ENCODE measurements at regions not wholly inside any gene's neighbourhood (a gene's known extent, or its start where the extent isn't known, plus 50 kb on each side); places are given as distances from the start of the nearest gene placed in this dataset.

DNA sequence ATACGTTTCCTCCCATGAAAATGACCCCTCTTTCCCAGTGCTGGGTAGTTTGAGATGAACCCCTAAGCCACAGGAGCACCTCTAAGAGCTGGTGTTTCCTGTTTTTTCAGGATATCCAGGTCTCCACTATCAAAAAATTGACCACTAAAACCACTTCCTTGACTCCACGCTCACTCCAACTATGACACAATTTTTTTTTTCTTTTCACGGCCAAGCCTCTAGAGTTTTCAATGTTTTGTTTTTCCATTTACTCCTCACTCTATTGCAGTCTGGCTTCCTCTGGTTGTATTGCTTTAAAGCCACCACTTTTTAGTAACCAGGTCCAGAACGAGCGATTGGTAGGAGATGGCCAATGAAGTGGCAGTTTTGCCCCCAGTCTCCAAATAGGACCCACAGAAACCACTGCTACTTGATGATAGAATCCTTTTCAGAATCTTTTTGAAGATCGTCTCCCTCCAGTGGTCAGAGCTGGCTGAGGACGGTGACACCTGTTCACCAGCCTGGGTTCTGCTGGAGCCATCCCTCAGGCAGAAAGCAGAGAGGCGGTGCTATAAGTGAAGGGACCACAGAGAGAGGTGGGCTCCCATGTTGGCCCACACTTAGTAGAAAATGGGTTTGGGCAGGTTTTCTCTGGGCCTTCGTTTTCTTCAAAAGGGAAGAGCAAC lies 454.4 kb downstream of the VRK1 start:
- H3K27me3 ChIP-seq, result no peaks in the 10 kb centered on the region
- 47% methylated on average over 9 of the region's 9 CpGs for WGBS
- TF ChIP-seq EP300 (IDR thresholded peaks at IDR 0.05), result no peak
- TF ChIP-seq, protein P1, sequence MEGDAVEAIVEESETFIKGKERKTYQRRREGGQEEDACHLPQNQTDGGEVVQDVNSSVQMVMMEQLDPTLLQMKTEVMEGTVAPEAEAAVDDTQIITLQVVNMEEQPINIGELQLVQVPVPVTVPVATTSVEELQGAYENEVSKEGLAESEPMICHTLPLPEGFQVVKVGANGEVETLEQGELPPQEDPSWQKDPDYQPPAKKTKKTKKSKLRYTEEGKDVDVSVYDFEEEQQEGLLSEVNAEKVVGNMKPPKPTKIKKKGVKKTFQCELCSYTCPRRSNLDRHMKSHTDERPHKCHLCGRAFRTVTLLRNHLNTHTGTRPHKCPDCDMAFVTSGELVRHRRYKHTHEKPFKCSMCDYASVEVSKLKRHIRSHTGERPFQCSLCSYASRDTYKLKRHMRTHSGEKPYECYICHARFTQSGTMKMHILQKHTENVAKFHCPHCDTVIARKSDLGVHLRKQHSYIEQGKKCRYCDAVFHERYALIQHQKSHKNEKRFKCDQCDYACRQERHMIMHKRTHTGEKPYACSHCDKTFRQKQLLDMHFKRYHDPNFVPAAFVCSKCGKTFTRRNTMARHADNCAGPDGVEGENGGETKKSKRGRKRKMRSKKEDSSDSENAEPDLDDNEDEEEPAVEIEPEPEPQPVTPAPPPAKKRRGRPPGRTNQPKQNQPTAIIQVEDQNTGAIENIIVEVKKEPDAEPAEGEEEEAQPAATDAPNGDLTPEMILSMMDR (IDR thresholded peaks at IDR 0.05), result no peak
- intact Hi-C loops (cut with DNase I), result no loop called here
- no peaks in the 10 kb centered on the region for H3K36me3 ChIP-seq
- no peak overlapping the region for H3K4me3 ChIP-seq
- DNase-seq (ENCODE audit: extremely low spot score), result peak; percentile 81
- no peak overlapping the region for H3K27ac ChIP-seq (replicated peaks in 1 of 4)
- H3K4me1 ChIP-seq, result no peaks in the 10 kb centered on the region
- H3K9me3 ChIP-seq, result peaks cover 0 to 4% (median 0%) of the 10 kb centered on the region in 4 donors

DNA sequence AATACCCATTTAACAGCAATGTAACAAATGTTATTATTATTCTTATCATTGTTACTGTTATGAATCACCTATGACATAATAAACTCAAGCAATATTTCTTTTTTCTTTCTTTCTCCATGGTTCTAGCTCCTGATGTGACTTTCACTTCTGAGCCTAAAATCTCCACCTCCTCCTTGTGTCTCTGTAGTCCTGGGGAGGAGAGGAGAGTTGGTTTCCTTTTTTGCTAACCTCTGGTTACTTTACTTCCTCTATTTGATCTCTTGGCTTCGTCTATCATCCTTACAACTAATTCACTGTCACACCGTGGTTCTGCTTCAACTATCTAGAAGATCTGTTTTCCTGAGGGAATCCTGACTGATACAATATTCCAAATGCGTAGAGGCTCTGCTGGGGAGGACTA lies 456.6 kb downstream of the VRK1 start:
- intact Hi-C loops (cut with DNase I), result no loop called here

DNA sequence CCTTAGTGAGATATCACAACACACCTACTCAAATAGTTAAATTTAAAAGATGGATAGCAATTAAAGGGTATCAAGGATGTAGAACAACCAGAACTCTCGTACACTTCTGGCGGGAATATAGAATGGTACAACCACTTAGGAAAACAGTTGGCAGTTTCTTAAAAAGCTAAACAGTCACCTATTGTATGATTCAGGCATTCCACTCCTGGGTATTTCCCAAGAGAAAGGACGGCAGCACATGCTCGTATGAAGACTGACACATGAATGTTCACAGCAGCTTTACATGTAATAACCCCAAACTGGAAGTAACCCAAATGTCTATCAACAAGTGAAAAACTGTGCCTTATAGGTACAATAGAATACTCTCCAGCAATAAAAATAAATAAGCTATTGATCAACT lies 465.2 kb downstream of the VRK1 start:
- Histone ChIP-seq H3K36me3 (no peaks in the 10 kb centered on the region), H3K27me3 (peaks cover 0 to 7% (median 0%) of the 10 kb centered on the region in 4 donors), H3K27ac (replicated peaks in 1 of 4) (no peak overlapping the region), H3K4me1 (no peaks in the 10 kb centered on the region), H3K9me3 (no peaks in the 10 kb centered on the region), H3K4me3 (no peak overlapping the region)
- TF ChIP-seq POLR2AphosphoS5 (IDR thresholded peaks at IDR 0.05) (no peak), EP300 (IDR thresholded peaks at IDR 0.05) (no peak), POLR2A (IDR thresholded peaks at IDR 0.05; ENCODE audit: low read depth) (no peak)
- TF ChIP-seq, protein P1 (IDR thresholded peaks at IDR 0.05), result no peak
- no peak for DNase-seq (ENCODE audit: extremely low spot score)
- WGBS, result 82% methylated on average over 4 of the region's 4 CpGs
- intact Hi-C loops (cut with DNase I), result no loop called here

More for the DNA sequence above, 456.6 kb downstream of the VRK1 start:
- H3K36me3 ChIP-seq, result no peaks in the 10 kb centered on the region
- H3K4me3 ChIP-seq, result no peak overlapping the region
- peaks cover 0 to 3% (median 0%) of the 10 kb centered on the region in 4 donors for H3K27me3 ChIP-seq
- no peak overlapping the region for H3K27ac ChIP-seq (replicated peaks in 1 of 4)
- 39% methylated on average over 3 of the region's 3 CpGs for WGBS
- no peaks in the 10 kb centered on the region for H3K4me1 ChIP-seq
- TF ChIP-seq, protein P1 (IDR thresholded peaks at IDR 0.05), result no peak
- TF ChIP-seq POLR2AphosphoS5 (IDR thresholded peaks at IDR 0.05) (no peak), POLR2A (IDR thresholded peaks at IDR 0.05; ENCODE audit: low read depth) (no peak), EP300 (IDR thresholded peaks at IDR 0.05) (no peak)
- DNase-seq (ENCODE audit: extremely low spot score), result no peak
- peaks cover 0 to 4% (median 0%) of the 10 kb centered on the region in 4 donors for H3K9me3 ChIP-seq

DNA sequence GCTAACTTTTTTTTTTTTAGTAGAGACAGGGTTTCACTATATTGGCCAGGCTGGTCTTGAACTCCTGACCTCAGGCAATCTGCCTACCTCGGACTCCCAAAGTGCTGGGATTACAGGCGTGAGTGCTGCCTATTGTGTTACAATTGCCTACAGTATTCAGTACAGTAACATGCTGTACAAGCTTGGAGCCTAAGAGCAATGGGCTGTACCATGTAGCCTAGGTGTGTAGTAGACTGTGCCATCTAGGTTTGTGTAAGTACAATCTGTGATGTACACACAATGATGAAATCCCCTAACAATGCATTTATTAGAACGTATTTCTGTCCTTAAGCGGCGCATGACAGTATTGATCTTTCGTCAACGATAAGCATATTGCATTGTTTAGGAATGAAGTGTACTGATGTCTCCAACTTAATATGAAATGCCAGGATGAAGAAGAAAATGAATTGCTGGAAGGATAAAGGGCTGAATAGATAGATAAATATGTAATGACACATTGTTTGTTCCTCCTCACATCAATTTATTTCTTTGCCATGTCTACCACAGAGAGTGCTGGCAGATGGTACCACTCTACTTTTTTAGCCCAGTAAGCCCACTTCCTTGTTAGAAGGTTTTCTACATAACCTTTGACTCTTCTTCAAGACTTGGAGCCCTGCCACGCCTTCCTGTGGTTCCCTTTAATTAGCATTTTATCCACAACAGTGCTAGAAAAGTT lies 467.5 kb downstream of the VRK1 start:
- TF ChIP-seq POLR2AphosphoS5 (IDR thresholded peaks at IDR 0.05) (no peak), POLR2A (IDR thresholded peaks at IDR 0.05; ENCODE audit: low read depth) (no peak), EP300 (IDR thresholded peaks at IDR 0.05) (no peak)
- TF ChIP-seq, protein P1 (IDR thresholded peaks at IDR 0.05), result no peak
- H3K4me1 ChIP-seq, result no peaks in the 10 kb centered on the region
- H3K27ac ChIP-seq (replicated peaks in 1 of 4), result no peak overlapping the region
- H3K9me3 ChIP-seq, result no peaks in the 10 kb centered on the region
- intact Hi-C loops (cut with DNase I), result no loop called here
- peaks cover 0 to 3% (median 0%) of the 10 kb centered on the region in 4 donors for H3K27me3 ChIP-seq
- H3K4me3 ChIP-seq, result no peak overlapping the region
- DNase-seq (ENCODE audit: extremely low spot score), result no peak
- WGBS, result 88% methylated on average over 8 of the region's 8 CpGs
- no peaks in the 10 kb centered on the region for H3K36me3 ChIP-seq
